ENCODE measurements at regions not wholly inside any gene's neighbourhood (a gene's known extent, or its start where the extent isn't known, plus 50 kb on each side); places are given as distances from the start of the nearest gene placed in this dataset.
A peak's percentile ranks its signal among the peaks of the same experiment; 100 is the strongest.

DNA sequence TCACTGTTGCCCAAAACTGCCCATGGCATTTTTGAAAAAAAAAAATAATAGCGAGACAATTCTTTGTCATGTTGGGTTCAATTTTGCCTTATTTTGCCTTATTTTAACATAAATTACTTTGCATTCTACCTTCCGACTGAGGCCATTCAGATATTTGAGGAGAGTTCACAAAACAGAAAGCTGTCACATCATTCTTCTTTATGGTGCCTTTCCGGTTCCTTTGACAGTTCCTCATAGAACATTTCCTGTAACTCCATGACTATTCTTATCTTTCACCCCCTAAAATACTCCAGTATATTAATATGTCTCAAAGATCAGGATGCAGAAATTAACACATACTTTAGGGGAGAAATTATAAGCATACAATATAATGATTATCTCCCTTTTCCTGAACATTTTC is 476.7 kb downstream of the NOVA1 start:
- no peak for DNase-seq

DNA sequence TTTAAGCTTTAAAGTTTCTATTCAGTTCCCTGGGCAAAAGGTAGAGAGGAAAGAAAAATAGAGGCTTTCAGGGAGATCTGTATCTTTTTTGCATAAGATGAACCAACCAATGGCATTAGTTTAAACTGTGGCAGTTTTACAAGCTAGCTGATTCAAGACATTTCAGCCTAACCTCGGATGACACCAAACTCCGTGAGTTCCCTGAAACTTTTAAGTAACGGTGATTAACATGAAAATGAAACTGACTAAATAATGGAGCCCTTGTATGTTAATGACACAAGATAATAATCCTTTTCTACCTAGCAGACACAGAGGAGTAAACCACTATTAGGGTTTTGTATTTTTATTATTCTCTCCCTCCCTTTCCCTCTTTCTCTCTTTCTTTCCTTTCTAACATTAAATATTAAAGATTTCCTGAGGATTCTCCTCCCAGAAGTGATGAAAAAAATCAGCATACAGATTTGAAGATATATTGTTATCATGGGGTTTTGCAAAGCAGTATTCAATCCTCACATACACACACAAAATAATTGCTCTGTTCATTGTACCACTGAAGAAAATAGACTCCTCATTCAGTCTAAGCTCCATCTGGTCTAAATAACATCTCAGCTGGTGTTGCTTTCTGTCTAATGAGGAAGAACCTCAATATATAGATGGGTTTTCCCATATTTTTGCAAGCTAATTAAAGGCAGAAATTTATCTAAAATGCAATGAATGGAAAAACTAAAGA is 483.8 kb downstream of the NOVA1 start:
- no peak for DNase-seq

GRCh38 chr14:26104717-26105116 is 493.1 kb downstream of the NOVA1 start:
- no peak for DNase-seq

- no peak for DNase-seq
Measured at GRCh38 chr14:26097852-26098251, 500.0 kb downstream of the NOVA1 start.

DNA sequence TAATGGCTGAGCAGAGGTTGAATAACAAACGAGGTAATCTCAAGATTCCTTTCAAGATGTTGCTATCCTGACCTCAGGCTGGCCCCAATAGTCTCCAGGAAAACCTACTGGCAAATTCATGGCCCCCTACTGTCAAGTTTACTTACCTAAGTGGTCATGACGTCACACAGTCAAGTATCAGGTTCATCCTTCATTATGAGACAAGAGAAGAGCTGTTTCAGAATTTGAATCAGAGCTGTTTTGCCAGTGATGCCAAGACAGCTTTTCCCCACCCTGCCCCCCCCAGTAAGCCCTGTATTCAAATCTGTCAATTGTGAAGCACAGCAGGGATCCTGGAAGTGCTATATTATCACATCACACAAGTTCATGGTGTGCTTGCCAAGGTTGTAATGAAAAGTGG is 509.6 kb downstream of the NOVA1 start:
- no peak for DNase-seq

DNA sequence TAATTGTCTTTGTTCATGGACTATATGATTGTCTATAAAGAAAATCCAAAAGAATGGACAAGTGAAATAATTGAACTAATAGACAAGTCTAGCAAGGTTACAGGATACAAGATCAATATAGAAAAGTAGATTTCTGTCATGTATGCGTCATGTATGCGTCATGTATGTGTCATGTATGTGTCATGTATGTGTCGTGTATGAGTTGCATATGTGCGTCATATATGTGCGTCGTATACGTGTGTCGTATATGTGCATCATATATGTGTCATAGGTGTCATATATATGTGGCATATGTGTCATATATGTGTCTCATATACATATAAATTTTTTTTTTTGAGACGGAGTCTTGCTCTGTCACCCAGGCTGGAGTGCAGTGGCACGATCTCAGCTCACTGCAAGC is 516.8 kb downstream of the NOVA1 start:
- no peak for DNase-seq

DNA sequence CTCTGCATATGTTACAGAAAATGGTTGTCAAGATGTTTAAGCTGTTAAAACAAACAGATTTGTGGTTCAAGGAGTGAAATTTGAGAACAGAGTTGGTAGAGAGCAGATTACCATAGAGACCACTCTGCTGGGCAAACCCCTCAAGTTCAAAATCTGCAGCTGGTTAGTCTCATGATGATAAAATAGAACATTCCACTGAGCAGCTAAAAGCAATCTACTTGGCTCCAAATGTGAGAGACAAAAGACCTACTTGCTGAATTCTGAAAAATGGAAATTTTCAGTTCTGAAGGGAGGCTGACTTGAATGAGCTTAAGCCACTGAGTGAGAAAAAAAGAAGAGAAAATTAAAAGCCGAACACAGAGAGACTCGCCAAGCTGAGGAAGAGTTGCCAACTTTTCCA is 519.3 kb downstream of the NOVA1 start:
- peak; percentile 23 for DNase-seq

- DNase-seq: no peak
Measured at GRCh38 chr14:26074892-26075291, 522.9 kb downstream of the NOVA1 start.

- no peak for DNase-seq
Measured at GRCh38 chr14:26070443-26070842, 527.4 kb downstream of the NOVA1 start.

DNA sequence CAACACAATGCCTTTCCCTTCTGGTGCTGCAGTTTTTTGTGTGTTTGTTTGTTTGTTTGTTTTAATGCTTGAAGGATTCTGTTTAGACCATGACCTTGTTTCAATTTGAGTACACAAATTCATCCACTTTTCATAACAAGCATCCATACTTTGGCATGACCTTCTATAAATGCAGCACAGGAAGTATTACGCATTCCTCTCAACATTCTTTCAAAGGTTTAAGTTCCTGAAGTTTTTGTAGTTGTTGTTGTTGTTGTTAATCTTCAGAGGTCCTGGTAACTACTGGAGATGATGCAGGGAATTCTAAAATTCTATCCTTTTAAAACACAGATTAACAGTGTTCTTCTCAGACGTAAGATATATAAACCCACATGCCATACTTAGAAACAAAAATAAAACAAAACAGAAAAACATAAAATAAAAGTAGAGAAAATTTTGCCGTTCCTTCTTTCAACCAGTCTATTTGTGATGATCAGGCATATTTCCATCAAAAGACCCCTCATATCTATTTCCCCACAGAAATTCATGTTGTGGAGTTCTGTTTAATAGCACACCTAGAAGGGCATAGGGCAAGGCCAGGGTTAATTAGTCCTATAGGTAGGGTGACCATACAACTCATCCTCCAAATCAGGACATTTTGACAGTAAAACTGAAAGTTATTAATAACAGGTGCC is 529.9 kb downstream of the NOVA1 start:
- DNase-seq: no peak

- DNase-seq: no peak
Measured at GRCh38 chr14:26067341-26067740, 530.5 kb downstream of the NOVA1 start.

DNA sequence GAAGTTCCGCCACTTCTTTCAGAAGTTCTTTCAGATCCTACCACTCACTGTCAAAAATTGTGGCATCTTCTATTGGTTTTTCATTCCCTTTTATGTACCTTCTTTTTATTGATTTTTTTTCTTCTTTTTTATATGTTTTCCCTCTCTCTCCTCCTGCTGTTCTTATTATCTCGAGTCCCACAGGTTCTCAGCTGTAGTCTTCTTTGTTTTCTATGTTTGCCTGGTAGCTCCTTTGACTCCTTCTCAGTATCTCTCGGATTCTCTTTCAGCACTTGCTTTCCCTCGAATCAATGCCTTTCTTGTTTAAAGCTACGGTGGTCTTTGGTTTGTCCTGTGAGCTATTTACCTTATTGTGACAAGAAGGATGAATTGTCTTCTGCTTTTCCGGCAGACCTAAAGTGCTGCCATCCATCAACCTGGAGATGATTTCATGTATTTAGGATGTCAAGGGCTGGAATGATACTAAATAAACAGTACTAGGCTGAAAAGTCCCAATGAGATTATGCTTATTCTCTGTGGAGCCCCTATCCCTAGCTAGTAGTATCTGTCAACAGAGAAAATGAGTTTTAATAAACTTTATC is 541.7 kb downstream of the NOVA1 start:
- DNase-seq: no peak

DNA sequence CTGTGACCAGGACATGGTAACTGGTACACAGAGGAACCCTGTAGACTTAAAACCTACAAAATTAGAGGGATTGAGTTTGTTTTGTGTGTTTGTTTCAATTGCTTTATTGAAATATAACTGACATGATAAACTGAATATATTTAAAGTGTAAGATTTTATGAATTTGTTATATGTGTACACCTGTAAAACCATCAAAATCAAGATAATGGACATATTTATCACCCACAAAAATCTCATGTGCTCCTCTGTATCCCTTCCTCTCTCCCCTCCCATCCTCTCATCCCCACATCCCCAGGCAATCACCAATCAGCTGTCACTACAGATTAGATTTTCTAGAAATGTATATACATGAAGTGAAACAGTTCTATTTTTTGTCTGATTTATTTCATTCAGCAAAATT is 565.5 kb downstream of the NOVA1 start:
- DNase-seq: no peak

DNA sequence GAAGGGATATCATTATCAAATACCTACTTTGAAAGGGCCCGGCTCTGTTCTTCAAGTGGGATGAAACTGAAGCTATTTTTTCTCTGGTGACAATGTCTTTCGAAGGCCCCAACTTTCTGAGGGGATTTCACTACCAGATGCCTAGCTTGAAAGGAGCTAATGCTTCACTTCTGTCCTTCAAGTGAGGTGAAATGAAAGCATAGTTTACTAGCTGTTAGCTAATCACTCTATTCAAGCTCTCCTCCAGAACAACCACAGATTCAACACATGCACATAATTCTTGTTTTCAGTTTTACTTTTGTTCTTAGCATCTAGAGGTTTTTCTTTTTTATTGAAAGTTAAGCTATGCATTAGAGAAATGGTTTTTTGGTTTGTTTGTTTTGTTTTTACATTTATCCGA is 571.4 kb downstream of the NOVA1 start:
- DNase-seq: no peak

DNA sequence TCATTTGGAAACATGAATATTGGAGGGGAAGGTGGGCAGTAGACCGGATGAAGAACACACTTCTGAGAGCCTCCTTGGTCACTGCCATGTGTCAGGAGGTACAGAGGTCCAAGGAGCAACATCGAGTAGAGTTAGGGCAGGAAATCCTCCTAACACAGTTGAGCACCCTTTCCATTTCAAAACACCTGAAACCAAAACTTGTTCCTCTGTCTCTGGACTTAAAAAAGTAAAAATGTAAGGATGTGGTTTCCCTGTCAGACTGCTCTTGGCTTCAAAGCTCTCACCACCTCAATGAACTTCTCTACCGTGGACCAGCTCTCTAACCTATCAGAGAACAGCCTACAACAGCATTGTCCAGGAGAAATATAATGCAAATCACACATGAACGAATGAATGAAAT is 573.9 kb downstream of the NOVA1 start:
- DNase-seq: no peak

DNA sequence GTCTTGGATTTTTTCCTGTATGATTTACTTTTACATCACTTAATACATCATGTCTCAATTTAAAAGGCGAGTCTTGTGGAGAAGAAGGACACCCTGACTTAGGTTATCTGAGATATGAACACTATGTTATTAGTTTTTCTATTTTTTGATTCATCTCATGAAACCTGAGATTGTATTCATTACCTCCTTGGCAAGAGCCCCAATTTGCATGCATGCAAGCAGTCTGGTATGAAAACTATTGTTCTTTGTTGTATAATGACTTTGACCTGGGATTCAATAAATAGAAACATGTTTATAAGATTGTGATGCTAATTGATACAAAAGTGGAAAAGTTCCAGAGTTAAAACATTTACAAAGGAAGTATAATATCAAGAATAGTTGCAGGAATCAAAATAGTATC is 576.1 kb downstream of the NOVA1 start:
- no peak for DNase-seq

GRCh38 chr14:26017270-26017669 is 580.6 kb downstream of the NOVA1 start:
- DNase-seq: no peak

DNA sequence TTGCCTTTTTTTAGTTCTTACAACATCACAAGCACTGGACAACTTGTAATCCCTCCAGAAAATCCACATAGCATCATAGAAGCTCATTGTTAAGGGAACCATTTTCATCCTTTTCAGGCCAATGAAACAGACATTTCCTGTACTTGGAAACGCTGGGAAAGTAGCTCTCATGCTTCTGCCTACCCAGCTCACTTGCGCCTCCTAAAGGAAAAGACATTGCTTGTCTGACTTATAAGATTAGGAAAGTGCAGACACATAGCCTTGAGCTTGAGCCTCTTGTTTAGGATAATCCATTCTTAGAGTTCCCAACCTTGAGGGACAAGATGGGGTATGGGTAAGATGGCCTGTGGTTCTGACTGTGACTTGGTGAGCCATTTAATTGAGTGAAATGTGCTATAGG is 589.5 kb downstream of the NOVA1 start:
- no peak for DNase-seq

DNA sequence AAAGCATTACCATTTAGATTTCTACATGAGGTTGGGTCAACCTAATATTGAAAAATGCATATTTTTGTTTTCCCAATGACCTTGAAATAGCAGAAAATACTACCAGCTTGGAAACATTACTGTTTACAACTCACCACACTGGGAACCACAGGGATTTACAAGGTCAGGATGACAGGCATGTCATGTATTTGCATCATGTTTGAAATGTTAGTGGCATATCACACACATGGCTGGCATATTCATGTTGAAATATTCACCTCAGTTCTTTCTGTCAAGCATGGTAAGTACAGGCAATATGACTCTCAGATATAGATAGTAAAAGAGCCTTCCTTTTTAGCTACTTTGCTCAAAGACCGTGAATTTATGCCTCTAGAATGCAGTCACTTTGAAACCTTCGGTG is 593.5 kb downstream of the NOVA1 start:
- no peak for DNase-seq

GRCh38 chr14:25993830-25994229 is 604.0 kb downstream of the NOVA1 start:
- no peak for DNase-seq

GRCh38 chr14:25988536-25988935 is 609.3 kb downstream of the NOVA1 start:
- no peak for DNase-seq

GRCh38 chr14:25955772-25956171 is 642.1 kb downstream of the NOVA1 start:
- no peak for DNase-seq

- DNase-seq: no peak
Measured at GRCh38 chr14:25953532-25954139, 644.2 kb downstream of the NOVA1 start.

GRCh38 chr14:25945746-25946145 is 652.1 kb downstream of the NOVA1 start:
- no peak for DNase-seq
